Hepatocyte (in vitro differentiated cells): ENCODE measurements at regions not wholly inside any gene's neighbourhood (a gene's known extent, or its start where the extent isn't known, plus 50 kb on each side); places are given as distances from the start of the nearest gene placed in this dataset.

Source experiments
- DNase-seq: peaks from one replicate; pipeline ENCODE4 v3.0.0-alpha.2; 2016; ENCODE audit warnings: low spot score
- H2AFZ ChIP-seq: fragments of 200-600 bp; sonication (generic); 2 replicates; pipeline ENCODE4 v1.6.0; 2016; ENCODE audit warnings: antibody characterized with exemption, mild to moderate bottlenecking
- H3K27ac ChIP-seq: fragments of 200-600 bp; sonication (generic); 2 replicates; pipeline ENCODE4 v1.5.1; 2016; ENCODE audit warnings: mild to moderate bottlenecking
- H3K27me3 ChIP-seq: fragments of 200-600 bp; sonication (generic); 2 replicates; pipeline ENCODE4 v1.6.1; 2016
- H3K36me3 ChIP-seq: fragments of 200-600 bp; sonication (generic); replicated peaks from 2 replicates; pipeline ENCODE4 v1.5.1; 2016; ENCODE audit warnings: low read depth; ENCODE audit not compliant: insufficient read depth
- H3K4me1 ChIP-seq: fragments of 200-600 bp; sonication (generic); 2 replicates; pipeline ENCODE4 v1.5.1; 2016; ENCODE audit warnings: mild to moderate bottlenecking, moderate library complexity; ENCODE audit not compliant: insufficient read depth
- H3K4me2 ChIP-seq: fragments of 200-600 bp; sonication (generic); 2 replicates; pipeline ENCODE4 v1.6.0; 2016
- H3K4me3 ChIP-seq: fragments of 200-600 bp; sonication (generic); 2 replicates; pipeline ENCODE4 v1.5.1; 2016; ENCODE audit warnings: mild to moderate bottlenecking
- H3K79me2 ChIP-seq: fragments of 200-600 bp; sonication (generic); 2 replicates; pipeline ENCODE4 v1.6.0; 2017; ENCODE audit warnings: mild to moderate bottlenecking
- H3K9me2 ChIP-seq: fragments of 200-600 bp; sonication (generic); replicated peaks from 2 replicates; pipeline ENCODE4 v1.6.0; 2017; ENCODE audit warnings: mild to moderate bottlenecking; ENCODE audit not compliant: insufficient read depth
- H3K9me3 ChIP-seq: fragments of 200-600 bp; sonication (generic); 2 replicates; pipeline ENCODE4 v1.5.1; 2016; ENCODE audit warnings: low read depth, mild to moderate bottlenecking
- H4K20me1 ChIP-seq: fragments of 200-600 bp; sonication (generic); 2 replicates; pipeline ENCODE4 v1.6.0; 2016; ENCODE audit warnings: mild to moderate bottlenecking; ENCODE audit not compliant: insufficient read depth, poor library complexity, severe bottlenecking
- CTCF ChIP-seq: fragments of 200-600 bp; sonication (generic); IDR thresholded peaks from 2 replicates; pipeline ENCODE4 v1.5.1; 2016; ENCODE audit warnings: antibody characterized with exemption, mild to moderate bottlenecking; ENCODE audit not compliant: poor library complexity
- EZH2 ChIP-seq: fragments of 200-600 bp; sonication (generic); IDR thresholded peaks from 2 replicates; pipeline ENCODE4 v1.6.1; 2016; ENCODE audit warnings: antibody characterized with exemption, mild to moderate bottlenecking, borderline replicate concordance
- EZH2phosphoT487 ChIP-seq: fragments of 200-600 bp; sonication (generic); IDR thresholded peaks from one replicate; pipeline ENCODE4 v1.6.1; 2018; ENCODE audit warnings: antibody characterized with exemption, mild to moderate bottlenecking, low read depth, moderate library complexity; ENCODE audit not compliant: unreplicated experiment, severe bottlenecking
- WGBS: methylation state at CpG from one replicate; pipeline ENCODE4 v1.1.6; 2016; ENCODE audit warnings: low lambda C conversion rate; ENCODE audit errors: missing lambda C conversion rate; 5-methylcytosine and 5-hydroxymethylcytosine counted together

- WGBS: 88% methylated on average over 3 of the region's 3 CpGs
- no peaks in the 10 kb centered on the region for H3K36me3 ChIP-seq
- H3K4me1 ChIP-seq: peaks cover 3% of the 10 kb centered on the region
- H3K79me2 ChIP-seq: no peaks in the 10 kb centered on the region
- no peak overlapping the region for H3K27ac ChIP-seq
- H2AFZ ChIP-seq: no peak overlapping the region
- H4K20me1 ChIP-seq: no peaks in the 10 kb centered on the region
- no peaks in the 10 kb centered on the region for H3K9me3 ChIP-seq
- H3K4me3 ChIP-seq: no peak overlapping the region
- no peak for DNase-seq
- no peaks in the 10 kb centered on the region for H3K27me3 ChIP-seq
- no peak overlapping the region for H3K4me2 ChIP-seq
- TF ChIP-seq EZH2: no peak
- no peak for TF ChIP-seq EZH2phosphoT487
- no peak for TF ChIP-seq CTCF
- H3K9me2 ChIP-seq: no peaks in the 10 kb centered on the region
These were observed 90.0 kb upstream of the CTSV start for GRCh38 chr9:97128919-97129318.

DNA sequence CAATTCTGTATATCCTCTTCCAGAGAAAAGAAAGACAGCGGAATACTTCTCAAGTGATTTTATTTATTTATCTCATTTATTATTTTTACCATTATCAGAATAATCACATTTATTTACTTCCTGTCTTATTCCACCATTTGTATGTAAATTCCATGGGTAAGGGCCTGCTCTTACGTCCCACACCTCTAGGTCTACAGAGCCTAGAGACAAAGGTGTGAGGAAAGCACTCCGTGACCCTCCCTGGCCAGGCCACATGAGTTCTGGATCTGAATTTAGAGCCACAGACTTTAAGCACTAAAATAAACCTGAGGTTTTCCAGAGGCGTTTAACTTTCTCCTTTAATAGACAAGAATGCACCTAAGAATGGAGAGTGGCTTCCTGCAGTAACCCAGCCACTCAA is 85.3 kb upstream of the CTSV start:
- no peak overlapping the region for H2AFZ ChIP-seq
- no peak for DNase-seq
- WGBS: 78% methylated on average over 4 of the region's 4 CpGs
- H3K27me3 ChIP-seq: no peaks in the 10 kb centered on the region
- H3K9me3 ChIP-seq: no peaks in the 10 kb centered on the region
- no peaks in the 10 kb centered on the region for H3K79me2 ChIP-seq
- H3K9me2 ChIP-seq: no peaks in the 10 kb centered on the region
- no peaks in the 10 kb centered on the region for H3K36me3 ChIP-seq
- H3K4me2 ChIP-seq: no peak overlapping the region
- H3K4me1 ChIP-seq: no peaks in the 10 kb centered on the region
- TF ChIP-seq EZH2 (no peak), CTCF (no peak), EZH2phosphoT487 (no peak)
- no peaks in the 10 kb centered on the region for H4K20me1 ChIP-seq
- no peak overlapping the region for H3K27ac ChIP-seq
- H3K4me3 ChIP-seq: no peak overlapping the region

DNA sequence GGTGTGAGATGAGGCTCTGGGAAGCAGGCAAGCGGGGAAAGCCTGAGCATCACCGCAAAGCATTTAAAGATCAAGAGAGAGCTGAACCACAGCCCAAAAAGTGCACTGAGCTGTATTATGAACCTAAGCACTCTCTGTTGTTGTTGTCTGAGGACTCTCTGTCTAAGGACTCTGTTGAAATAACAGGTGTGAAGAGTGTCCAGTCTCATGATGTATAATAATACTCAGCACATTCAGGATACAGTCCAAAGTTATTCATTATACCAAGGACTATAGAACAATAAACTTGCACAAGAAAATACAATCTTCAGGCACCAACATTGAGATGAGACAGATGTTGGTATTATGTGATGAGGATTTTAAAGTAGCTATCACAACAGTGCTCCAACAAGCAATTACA is 71.8 kb upstream of the CTSV start:
- H4K20me1 ChIP-seq: no peaks in the 10 kb centered on the region
- WGBS: 93% methylated on average over 2 of the region's 2 CpGs
- no peak overlapping the region for H3K4me2 ChIP-seq
- no peaks in the 10 kb centered on the region for H3K27me3 ChIP-seq
- no peaks in the 10 kb centered on the region for H3K36me3 ChIP-seq
- H2AFZ ChIP-seq: no peak overlapping the region
- H3K4me1 ChIP-seq: no peaks in the 10 kb centered on the region
- H3K27ac ChIP-seq: no peak overlapping the region
- H3K79me2 ChIP-seq: no peaks in the 10 kb centered on the region
- DNase-seq: no peak
- H3K4me3 ChIP-seq: no peak overlapping the region
- H3K9me2 ChIP-seq: no peaks in the 10 kb centered on the region
- H3K9me3 ChIP-seq: no peaks in the 10 kb centered on the region
- TF ChIP-seq EZH2: no peak
- TF ChIP-seq CTCF: no peak
- TF ChIP-seq EZH2phosphoT487: no peak
